GM21723 (cell line): ENCODE measurements at regions not wholly inside any gene's neighbourhood (a gene's known extent, or its start where the extent isn't known, plus 50 kb on each side); places are given as distances from the start of the nearest gene placed in this dataset.
"Not testable (repeated sequence)": the region's sequence is repeated elsewhere in the genome, so short reads cannot be mapped to it uniquely, and the experiment has no call there.

Experiments used
- ATAC-seq: cut with Tn5 transposase; IDR thresholded peaks from one replicate; pipeline ENCODE4 v1.9.1; 2021; ENCODE audit warnings: mild to moderate bottlenecking, moderate library complexity; ENCODE audit not compliant: unreplicated experiment

DNA sequence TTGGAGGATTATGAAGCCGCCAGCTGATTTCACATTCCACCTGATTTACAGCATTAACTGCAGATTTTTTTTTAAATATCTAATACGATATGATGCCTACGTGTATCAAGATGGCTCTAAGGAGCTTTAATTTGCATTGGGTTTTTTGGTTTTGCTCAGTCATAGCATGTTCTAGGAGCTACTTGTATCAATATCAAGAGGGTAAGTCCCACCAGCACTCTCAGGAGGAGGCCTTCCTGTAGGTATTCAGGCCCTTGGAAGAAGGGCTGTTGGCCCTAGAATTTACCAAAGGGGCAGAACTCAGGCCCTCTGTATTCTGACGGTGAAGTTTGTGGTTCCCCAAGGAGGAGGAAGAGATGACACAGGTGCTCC is 97.2 kb upstream of the IPO5 start:
- peak; percentile 57 for ATAC-seq

DNA sequence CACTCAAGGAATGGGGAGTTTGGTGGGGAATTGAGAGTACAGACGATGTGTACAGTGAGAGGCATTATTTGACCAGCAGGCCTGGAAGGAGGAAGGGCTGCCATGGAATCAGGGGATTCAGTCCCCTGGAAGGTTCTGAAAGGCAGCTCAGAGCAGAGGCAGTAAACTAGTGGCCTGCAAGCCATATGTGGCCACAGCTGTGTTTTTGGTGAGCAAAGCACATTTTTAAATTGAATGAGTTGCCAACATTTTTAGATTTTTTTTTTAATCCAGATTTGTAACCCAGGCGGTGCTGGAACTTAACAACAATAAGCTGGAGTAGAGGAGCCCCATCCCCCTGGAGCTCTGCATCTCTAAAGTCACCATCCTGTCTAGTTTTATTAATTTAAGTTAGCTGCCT is 95.3 kb upstream of the IPO5 start:
- no peak for ATAC-seq

DNA sequence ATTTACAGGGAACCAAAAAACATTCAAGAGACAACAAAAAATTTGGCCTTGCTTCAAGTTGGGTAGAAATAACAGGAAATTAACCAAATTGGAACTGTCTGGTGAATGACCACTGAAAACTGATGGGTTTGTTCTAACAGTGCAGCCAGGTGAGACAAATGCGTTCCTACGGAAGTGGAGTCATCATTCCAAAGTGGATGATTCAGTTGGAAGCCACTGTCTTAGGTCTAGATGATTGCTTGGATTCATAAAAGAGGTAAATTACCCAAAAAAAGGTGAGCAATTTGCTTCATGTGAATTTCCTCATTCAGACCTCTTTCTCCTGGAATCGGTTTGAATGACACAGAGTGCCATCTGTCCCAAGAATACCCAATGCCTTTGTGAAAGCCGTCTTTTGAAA is 87.1 kb upstream of the IPO5 start:
- ATAC-seq: no peak

DNA sequence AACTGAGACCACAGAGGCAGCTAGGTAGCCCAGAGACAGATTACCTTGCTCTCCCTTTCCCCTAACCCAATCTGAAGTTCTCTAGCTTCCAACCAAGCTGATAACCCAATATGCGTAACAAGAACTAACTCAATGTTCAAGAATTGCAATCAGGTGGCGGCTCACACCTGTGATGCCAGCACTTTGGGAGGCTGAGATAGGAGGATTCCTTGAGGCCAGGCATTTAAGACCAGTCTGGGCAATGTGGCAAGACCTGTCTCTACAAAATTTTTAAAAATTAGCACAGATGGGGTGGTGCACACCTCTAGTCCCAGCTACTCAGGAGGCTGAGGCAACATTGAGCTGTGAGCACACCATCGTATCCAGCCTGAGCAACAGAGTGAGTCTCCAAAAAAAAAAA is 86.7 kb upstream of the IPO5 start:
- no peak for ATAC-seq

DNA sequence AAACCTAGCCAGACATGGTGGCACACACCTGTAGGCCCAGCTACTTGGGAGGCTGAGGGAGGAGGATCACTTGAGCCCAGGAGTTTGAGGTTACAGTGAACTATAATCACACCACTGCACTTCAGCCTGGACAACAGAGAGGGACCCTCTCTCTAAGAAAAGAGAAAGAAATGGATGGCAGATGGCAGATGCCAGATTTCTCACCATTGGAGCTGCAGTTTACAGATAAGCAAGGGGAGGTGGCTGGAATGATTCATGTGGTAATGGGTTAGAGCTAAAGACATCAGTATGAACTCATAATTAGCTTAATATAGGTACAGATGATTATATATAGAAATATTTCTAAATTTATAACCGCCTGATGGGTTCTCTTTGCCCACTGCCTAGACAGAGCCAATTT is 80.1 kb upstream of the IPO5 start:
- ATAC-seq: no peak

DNA sequence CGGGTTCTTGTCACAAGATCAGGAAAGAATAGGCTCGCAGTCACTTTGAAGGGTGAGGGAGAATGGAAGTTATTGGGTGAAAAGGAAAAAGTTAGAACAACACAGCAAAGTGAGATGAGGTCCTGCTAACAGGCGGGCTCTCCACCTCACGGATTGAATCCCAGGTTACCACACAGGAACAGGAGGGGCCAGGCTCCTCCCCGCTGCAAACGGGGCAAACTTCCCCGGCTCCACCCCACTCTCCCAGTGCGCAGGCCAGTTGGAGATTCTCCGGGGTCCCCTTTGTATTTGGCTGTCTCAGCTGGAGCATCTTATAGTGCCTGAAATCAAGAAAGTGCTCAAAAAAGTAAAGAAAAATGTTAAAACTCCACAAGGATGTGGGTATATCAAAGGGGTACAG is 78.3 kb upstream of the IPO5 start:
- no peak for ATAC-seq

DNA sequence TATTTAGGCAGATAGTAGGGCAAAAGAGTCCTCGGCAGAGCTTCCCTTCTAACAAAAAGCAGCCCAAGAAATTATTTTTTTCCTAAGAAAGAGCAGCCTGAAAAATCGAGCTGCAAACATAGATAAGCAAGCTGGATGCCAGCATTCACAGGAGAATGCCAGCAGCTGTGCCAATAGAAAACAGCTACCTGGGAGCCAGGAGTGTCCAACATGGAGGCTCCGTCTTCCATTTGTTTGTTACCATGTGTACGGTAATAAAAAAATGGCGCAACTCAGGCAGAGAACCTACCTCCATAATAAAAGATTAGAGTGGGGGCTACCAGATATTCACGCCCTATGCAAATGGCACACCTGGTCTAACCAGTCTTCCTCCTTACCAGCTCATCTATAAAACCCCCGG is 77.6 kb upstream of the IPO5 start:
- no peak for ATAC-seq

DNA sequence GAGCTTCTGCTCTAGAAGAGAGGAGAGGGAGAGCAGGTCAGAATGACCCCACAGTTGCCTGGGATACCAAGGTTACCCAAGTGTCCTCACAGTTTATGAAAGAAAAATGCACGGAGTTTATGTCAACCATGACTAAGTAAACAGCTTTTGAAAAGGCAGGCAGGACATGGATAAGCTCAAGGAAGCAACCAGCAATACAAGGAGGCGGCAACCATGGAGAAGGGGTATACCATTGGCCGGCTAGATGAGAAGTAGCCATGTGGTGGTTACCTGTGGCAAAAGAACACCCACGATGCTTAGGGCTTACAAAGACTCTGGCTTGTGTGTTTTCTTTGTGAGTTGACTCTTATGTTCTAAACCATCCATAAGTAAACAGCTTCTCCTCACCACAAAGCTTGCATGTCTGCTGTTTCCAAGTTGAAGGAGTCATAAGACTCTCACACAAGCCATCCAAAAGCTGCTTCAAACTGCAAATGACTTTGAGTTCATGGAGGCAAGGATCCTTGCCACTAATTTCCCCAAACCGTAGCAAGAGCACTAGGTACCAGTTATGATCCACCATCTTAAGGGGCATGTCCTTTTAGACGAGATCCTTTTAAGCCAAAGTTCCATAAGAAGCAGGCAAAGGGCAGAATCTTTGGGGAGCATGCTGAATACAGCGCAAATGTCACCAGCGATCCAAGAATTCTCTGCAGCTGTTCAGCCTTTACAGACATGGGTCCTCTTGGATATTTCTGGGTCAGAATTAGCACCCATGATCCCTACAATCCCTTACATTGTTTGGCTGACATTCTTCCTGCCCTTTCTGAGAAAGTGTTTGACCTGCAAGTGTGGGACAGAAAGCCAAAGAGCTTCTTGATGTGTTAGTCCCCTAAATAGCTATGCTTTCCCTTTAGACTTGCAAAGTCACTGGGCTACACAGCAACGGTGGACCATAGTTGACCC is 74.8 kb upstream of the IPO5 start:
- ATAC-seq: no peak

DNA sequence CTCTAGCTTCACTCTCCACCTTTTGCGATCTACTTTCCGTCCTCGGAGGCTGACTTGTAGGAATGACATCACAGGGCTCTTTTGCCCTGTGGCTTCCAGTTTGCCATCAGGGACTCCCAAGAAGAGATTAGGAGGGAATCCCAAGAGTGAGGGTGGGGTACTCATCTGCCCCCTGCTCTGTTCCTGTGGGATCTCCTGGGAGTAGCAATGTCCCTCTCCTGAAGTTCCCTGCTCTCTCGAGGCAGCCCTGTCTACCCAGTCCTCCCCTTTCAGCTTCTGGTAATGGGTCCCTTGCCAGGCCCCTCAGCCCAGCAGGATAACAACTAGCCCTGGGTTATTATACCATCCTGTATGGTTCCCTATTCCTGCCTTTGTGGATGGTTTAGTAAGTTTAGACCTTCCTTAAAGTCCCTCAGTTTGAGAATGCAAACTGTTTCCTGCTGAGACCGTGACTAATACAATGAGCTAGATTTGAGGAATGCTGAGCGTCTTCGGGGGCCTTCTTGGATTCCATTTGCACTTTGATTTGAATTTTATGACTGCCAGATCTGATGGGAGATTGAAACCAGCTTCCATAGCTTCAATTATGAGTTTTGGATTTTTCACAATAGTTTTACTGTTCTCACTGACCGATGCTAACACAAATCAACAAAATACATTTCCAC is 73.7 kb upstream of the IPO5 start:
- no peak for ATAC-seq

DNA sequence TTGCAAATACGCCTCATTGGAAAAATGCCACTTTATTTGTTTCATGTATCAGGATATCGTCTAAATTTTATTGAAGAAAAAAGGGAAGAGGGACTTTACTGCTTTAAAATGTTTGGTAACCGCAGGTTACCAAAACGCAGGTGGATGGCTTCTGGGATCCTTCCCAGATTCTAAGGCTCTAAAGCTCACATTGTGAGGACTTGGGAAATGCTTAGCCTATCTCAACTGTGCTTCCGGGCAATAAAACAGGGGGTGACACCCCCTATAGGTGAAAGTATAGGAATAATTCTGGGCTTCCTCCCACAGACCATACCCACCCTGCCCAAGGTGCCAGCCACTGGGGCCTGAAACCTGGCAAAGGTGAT is 73.2 kb upstream of the IPO5 start:
- ATAC-seq: no peak

DNA sequence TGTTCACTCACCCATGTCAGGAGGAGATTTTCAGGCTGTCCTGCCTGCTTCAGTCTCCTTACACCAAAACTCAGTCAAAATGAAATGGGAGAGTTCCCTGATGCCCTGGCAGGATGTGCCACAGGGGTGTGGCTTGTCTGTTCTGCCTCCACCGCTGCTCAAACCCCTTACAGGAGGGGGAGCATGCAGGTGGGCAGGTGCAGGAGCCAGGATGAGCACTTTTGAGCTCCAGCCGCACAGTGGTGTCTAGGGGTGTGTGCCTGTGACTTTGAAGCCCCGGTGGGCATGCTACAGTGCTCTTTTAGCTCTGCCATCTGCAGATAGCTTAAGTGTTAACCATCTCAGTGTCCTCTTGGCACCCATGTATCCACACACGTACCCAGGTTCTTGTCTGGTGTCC is 71.9 kb upstream of the IPO5 start:
- no peak for ATAC-seq

DNA sequence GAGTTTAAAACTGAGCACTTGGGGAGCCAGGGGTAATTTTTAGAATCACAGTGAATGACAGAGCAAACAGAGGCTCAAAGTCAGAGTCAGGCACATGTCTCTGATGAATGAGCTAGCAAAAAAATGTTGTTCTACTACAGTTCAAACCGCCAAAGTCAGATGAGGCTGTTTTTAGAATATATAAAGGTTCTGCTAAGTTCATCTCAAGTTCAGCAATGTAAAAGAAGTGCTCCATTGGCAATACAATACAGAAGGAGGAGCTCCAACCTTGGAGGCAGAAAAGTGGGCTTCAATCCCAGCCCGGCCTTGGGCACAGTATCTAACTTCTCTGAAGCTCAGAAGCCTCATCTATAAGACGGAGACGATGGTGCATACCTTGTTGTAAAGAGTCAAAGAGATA is 70.1 kb upstream of the IPO5 start:
- ATAC-seq: no peak

DNA sequence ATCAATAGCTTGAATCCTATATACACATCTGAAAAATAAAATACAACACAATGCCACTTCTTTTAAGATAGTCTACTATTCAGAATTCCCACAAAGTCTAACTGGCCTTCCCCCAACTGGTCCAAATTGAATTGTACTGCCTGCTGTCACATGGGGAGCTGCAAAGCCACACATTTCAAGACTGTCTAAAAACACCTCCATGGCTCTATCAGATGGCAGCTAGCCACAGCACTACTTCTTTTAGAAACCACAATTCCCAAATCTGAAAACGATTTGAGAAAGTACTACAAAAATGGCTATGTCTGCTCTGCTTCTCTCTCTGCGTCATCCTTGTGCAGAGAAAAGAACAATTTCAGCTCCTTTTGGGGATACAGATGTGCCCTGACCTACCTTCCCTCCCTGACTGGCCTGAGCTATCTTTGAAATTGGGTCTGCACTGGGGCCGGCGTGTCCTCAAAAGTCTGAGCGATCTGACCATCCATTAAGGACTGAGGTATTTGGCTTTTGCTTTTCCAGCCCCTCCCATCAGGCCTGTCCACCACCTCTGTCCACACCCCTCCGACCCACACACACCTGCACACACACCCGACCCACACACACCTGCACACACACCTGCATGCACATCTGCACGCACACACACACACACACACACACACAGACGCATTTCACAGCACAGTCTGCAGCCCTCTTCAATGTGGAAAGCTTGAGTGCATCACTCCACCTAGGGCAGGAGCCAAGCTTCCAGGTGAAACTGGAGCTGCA is 68.6 kb upstream of the IPO5 start:
- ATAC-seq: no peak

DNA sequence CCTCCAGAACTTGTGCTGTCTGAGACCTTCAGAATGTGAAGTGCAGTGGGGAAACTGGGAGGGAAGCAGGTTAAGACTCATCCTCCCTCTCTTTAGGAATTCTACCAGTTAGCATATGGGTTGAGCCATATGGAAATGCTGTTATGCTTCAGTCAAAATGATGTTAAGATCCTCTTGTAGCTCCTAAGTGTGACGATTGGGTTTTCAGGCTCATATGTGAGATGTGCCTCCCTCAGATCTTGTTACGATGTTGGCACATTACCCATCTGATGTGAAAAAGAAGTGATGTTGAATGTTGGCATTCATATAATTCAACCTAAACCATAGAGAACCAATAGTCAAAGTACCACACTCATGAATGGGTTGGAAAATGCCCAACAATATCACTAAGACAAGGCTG is 67.8 kb upstream of the IPO5 start:
- no peak for ATAC-seq

DNA sequence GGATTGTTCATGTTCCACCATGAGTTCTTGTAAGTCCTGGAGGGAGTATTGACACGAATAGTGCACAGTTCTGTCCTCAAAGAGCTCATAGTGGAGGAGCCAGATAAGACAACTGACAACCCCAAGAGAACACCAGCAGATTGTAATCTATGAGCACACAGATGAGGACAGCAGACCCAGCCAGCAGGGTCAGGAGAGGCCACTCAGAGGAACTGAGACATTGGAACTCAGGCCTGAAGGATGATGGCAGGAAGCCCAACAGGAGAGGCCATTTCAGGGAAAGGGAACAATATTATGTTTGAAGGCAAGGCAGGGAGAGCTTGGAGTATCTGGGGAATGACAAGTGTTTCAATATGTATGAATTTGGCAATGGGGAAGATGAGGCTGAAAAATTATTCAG is 63.7 kb upstream of the IPO5 start:
- no peak for ATAC-seq

DNA sequence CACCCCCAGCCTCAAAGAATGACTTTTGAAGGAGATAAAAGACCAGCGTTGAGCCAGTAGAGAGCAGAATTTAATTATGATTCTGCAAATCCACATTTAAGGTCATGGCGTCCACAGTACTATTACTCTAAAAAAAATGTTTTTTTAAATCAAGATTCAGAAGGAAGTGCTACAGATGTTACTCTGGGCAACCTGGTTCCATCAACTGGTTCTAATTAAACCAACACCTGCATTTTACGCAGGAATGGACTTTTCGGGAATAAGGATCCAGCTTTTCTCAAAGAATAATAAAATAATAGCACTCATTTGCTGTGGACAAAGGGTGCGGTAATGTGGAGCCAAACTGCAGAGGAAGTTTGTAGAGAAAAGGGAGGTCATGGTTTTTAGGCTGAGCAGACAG is 62.9 kb upstream of the IPO5 start:
- no peak for ATAC-seq

DNA sequence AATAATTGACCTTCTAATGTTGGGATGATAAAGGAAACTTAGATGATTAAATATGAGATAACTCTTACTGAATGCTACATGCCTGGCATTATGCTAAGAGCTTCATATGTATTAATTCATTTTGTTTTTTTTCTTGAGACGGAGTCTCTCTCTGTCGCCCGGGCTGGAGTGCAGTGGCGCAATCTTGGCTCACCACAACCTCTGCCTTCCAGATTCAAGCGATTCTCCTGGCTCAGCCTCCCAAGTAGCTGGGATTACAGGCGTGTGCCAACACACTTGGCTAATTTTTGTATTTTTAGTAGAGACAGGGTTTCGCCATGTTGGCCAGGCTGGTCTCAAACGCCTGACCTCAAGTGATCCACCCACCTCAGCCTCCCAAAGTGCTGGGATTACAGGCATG is 61.5 kb upstream of the IPO5 start:
- ATAC-seq: not testable (repeated sequence)

DNA sequence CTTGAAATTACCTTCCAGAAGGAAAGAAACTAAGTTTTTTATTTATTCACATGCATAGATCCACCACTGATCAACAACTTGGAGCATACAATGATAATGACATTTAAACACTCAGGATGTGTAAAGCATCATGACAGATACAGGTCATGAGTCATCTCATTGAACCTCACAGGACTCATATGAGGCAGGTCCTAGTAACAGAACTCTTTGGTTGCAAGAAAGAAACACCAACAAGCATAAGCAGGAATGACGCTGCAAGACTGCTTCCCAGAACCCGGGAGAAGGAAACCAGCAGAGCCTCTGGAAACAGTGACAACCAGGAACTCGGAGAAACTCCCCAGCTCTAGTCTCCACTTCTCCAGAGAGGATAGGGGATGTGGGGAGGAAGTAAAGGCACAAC is 60.8 kb upstream of the IPO5 start:
- ATAC-seq: no peak

DNA sequence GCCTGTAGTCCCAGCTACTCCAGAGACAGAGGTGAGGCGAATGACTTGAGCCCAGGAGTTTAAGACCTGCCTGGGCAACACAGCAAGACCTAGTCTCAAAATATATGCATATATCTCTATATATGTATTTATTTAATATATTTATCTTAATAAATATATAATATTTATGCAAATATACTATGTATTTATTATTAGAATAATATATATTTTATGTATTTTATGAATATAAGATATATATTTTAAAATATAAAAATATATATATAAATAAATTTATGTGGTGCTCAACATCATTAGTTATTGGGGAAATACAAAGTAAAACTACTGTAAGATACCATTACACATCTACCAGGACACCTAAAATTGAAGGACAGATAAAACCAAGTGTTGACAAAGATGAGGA is 58.1 kb upstream of the IPO5 start:
- no peak for ATAC-seq

DNA sequence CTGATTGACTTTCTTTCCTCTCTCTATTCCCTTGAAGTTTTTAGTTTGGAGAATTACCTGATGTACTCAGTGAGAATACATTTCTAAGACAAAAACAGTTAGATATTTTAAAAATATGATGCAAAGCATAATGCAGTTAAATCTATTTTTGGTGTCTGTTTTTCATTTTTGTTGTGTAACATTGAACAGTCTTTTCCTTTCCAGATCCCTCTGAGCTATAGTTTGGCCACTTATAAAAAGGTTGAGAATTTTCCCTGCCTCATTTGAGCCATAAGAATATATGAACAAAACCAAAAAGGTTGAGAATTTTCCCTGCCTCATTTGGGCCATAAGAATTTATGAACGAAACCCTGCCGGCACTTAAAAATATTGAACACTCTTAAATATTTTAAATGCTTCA is 57.0 kb upstream of the IPO5 start:
- ATAC-seq: no peak

DNA sequence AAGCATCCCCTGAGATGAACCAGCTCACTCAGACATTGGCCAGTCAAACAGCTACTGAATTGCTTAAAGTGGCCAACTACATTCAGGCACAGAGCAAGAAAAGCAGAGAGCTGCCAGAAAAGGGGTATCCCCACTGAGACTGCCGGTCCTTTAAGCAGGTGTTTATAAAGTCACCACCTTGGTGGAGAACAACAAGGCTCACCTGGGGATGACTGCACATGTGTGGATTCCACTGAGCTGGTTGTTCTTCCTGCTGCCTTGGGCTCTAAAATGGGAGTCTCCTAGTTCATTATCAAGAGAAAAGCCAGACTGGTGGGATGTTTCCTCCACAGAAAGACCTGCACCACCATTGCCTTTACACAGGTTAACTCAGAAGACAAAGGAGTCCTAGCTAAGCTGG is 51.8 kb upstream of the IPO5 start:
- no peak for ATAC-seq
